SK-N-SH (cell line): ENCODE measurements at regions not wholly inside any gene's neighbourhood (a gene's known extent, or its start where the extent isn't known, plus 50 kb on each side); places are given as distances from the start of the nearest gene placed in this dataset.

Source experiments
- CTCF ChIA-PET: fragments of 300-600, 350-600 bp; formaldehyde crosslinking; extraction: SDS; loops from one replicate; lab custom pipeline; 2021; lab: Yijun Ruan, JAX
- POLR2A ChIA-PET: fragments of 350-600 bp; sonication (Branson Sonifier 250); formaldehyde crosslinking; extraction: SDS; loops from one replicate; lab custom pipeline; 2020; ENCODE audit warnings: antibody characterized with exemption, inconsistent platforms; lab: Yijun Ruan, JAX
- DNase-seq: peaks from one replicate; pipeline ENCODE4 v3.0.0; 2012
- H2AFZ ChIP-seq: fragments of 200-600 bp; sonication (generic); 2 replicates; pipeline ENCODE4 v1.8.1; 2016; ENCODE audit warnings: antibody characterized with exemption, mild to moderate bottlenecking, low read depth
- H3F3A ChIP-seq: fragments of 200-600 bp; sonication (generic); replicated peaks from 2 replicates; pipeline ENCODE3; 2016; ENCODE audit warnings: antibody characterized with exemption, mild to moderate bottlenecking; ENCODE audit not compliant: insufficient read depth
- H3K27ac ChIP-seq, 2 experiments: fragments of 200-500 bp in 1 of 2; fragments of 200-600 bp in 1 of 2; sonication (Bioruptor generic) in 1 of 2; sonication (generic), shearing (Covaris generic) in 1 of 2; 2 replicates each; pipeline versions ENCODE4 v1.5.1 to v1.6.1; 2014 to 2016; ENCODE audit warnings: low read depth in 2 of 2, inconsistent platforms in 1 of 2, low read length in 1 of 2, mild to moderate bottlenecking in 1 of 2, mixed read lengths in 1 of 2
- H3K27me3 ChIP-seq: fragments of 200-600 bp; sonication (generic), shearing (Covaris generic); 2 replicates; pipeline ENCODE4 v1.6.1; 2016; ENCODE audit warnings: mixed run types; ENCODE audit not compliant: insufficient read depth
- H3K36me3 ChIP-seq, 2 experiments: fragments of 200-500 bp in 1 of 2; fragments of 200-600 bp in 1 of 2; sonication (Bioruptor generic) in 1 of 2; sonication (generic) in 1 of 2; replicated peaks in 1 of 2; 2 replicates each; pipeline versions ENCODE3 to v1.5.1; 2014 to 2016; ENCODE audit warnings: low read length in 1 of 2, mild to moderate bottlenecking in 1 of 2; ENCODE audit not compliant: insufficient read depth in 2 of 2, control insufficient read depth in 1 of 2
- H3K4me1 ChIP-seq, 2 experiments: fragments of 200-500 bp in 1 of 2; fragments of 200-600 bp in 1 of 2; sonication (Bioruptor generic) in 1 of 2; sonication (generic), shearing (Covaris generic) in 1 of 2; 2 replicates each; pipeline versions ENCODE4 v1.5.1 to v1.6.1; 2014 to 2016; ENCODE audit warnings: low read depth in 1 of 2, low read length in 1 of 2, mixed run types in 1 of 2; ENCODE audit not compliant: insufficient read depth in 2 of 2, control insufficient read depth in 1 of 2
- H3K4me2 ChIP-seq: fragments of 200-600 bp; sonication (generic), shearing (Covaris generic); 2 replicates; pipeline ENCODE4 v1.6.1; 2017; ENCODE audit warnings: mixed run types
- H3K4me3 ChIP-seq, 2 experiments: fragments of 200-500 bp in 1 of 2; fragments of 200-600 bp in 1 of 2; sonication (Bioruptor generic) in 1 of 2; sonication (generic), shearing (Covaris generic) in 1 of 2; 2 replicates each; pipeline versions ENCODE4 v1.5.1 to v1.8.1; 2014 to 2016; ENCODE audit warnings: low read depth in 2 of 2, inconsistent platforms in 1 of 2, low read length in 1 of 2, mild to moderate bottlenecking in 1 of 2, mixed read lengths in 1 of 2, moderate library complexity in 1 of 2
- H3K79me2 ChIP-seq: fragments of 200-600 bp; sonication (generic); 2 replicates; pipeline ENCODE4 v1.8.1; 2017; ENCODE audit warnings: mild to moderate bottlenecking; ENCODE audit not compliant: insufficient read depth
- H3K9ac ChIP-seq: fragments of 200-600 bp; sonication (generic); 2 replicates; pipeline ENCODE4 v1.6.1; 2017; ENCODE audit warnings: mixed run types
- H3K9me2 ChIP-seq: fragments of 200-600 bp; sonication (generic); 2 replicates; pipeline ENCODE4 v1.6.1; 2017; ENCODE audit warnings: mixed run types
- H3K9me3 ChIP-seq: fragments of 200-600 bp; sonication (generic); 2 replicates; pipeline ENCODE4 v1.6.1; 2017; ENCODE audit warnings: mixed run types, mild to moderate bottlenecking, moderate library complexity
- H4K20me1 ChIP-seq: fragments of 200-600 bp; sonication (generic); 2 replicates; pipeline ENCODE4 v1.6.1; 2017; ENCODE audit warnings: mild to moderate bottlenecking, mixed run types; ENCODE audit not compliant: insufficient read depth
- ELF1 ChIP-seq: IDR thresholded peaks from 2 replicates; pipeline ENCODE4 v1.4.0; 2012
- EP300 ChIP-seq, 2 experiments: IDR thresholded peaks; 2 replicates each; pipeline versions ENCODE4 v1.4.0 to v1.6.1; 2012; ENCODE audit warnings: borderline replicate concordance in 1 of 2, low read depth in 1 of 2, low read length in 1 of 2
- FOSL2 ChIP-seq: IDR thresholded peaks from 2 replicates; pipeline ENCODE4 v1.4.0; 2012; ENCODE audit warnings: low read depth, mild to moderate bottlenecking, moderate library complexity, borderline replicate concordance
- FOXJ3 ChIP-seq: sonication (generic); formaldehyde crosslinking; IDR thresholded peaks from 2 replicates; pipeline ENCODE4 v1.5.1; 2020; ENCODE audit warnings: mild to moderate bottlenecking, missing genetic modification reagents
- FOXM1 ChIP-seq: IDR thresholded peaks from 2 replicates; pipeline ENCODE4 v1.4.0; 2012; ENCODE audit warnings: low read depth, mild to moderate bottlenecking
- GATA2 ChIP-seq: sonication (generic); formaldehyde crosslinking; IDR thresholded peaks from 2 replicates; pipeline ENCODE4 v1.5.0; 2020; ENCODE audit warnings: mild to moderate bottlenecking, missing genetic modification reagents
- IRF3 ChIP-seq: fragments of 150-350 bp; IDR thresholded peaks from 2 replicates; pipeline ENCODE4 v1.6.1; 2016; ENCODE audit warnings: mild to moderate bottlenecking, low read depth, low read length
- JUND ChIP-seq: IDR thresholded peaks from 2 replicates; pipeline ENCODE4 v1.4.0; 2012
- MAX ChIP-seq: IDR thresholded peaks from 2 replicates; pipeline ENCODE4 v1.4.0; 2012; ENCODE audit warnings: low read depth
- MXI1 ChIP-seq: IDR thresholded peaks from 2 replicates; pipeline ENCODE4 v1.6.1; 2012; ENCODE audit warnings: mild to moderate bottlenecking, low read depth, low read length, improper control_type of control experiment
- NRF1 ChIP-seq: IDR thresholded peaks from 2 replicates; pipeline ENCODE4 v1.6.1; 2012; ENCODE audit warnings: low read depth, mild to moderate bottlenecking, low read length
- POLR2AphosphoS5 ChIP-seq: IDR thresholded peaks from 2 replicates; pipeline ENCODE4 v1.6.1; 2012; ENCODE audit warnings: low read depth, low read length
- REST ChIP-seq: IDR thresholded peaks from 2 replicates; pipeline ENCODE4 v1.6.1; 2012; ENCODE audit warnings: mild to moderate bottlenecking, low read depth, low read length, moderate library complexity
- RFX5 ChIP-seq: IDR thresholded peaks from 2 replicates; pipeline ENCODE4 v1.6.1; 2012; ENCODE audit warnings: mild to moderate bottlenecking, improper control_type of control experiment, low read length
- RXRA ChIP-seq: IDR thresholded peaks from 2 replicates; pipeline ENCODE4 v1.4.0; 2012; ENCODE audit warnings: low read depth, mild to moderate bottlenecking, borderline replicate concordance
- SMC3 ChIP-seq: IDR thresholded peaks from 2 replicates; pipeline ENCODE4 v1.6.1; 2012; ENCODE audit warnings: low read depth, low read length, improper control_type of control experiment
- TAF1 ChIP-seq: IDR thresholded peaks from 2 replicates; pipeline ENCODE4 v1.6.1; 2012; ENCODE audit warnings: low read depth, mild to moderate bottlenecking, low read length, moderate library complexity, borderline replicate concordance
- TCF12 ChIP-seq: IDR thresholded peaks from 2 replicates; pipeline ENCODE4 v1.4.0; 2012
- WGBS: methylation state at CpG from one replicate; pipeline ENCODE4 v1.1.6; 2017; ENCODE audit warnings: low lambda C conversion rate; 5-methylcytosine and 5-hydroxymethylcytosine counted together
- TF ChIP-seq, protein P1 (sequence below): IDR thresholded peaks from 2 replicates; pipeline ENCODE4; 2012
- TF ChIP-seq, protein P2 (sequence below): fragments of 150-350 bp; IDR thresholded peaks from 2 replicates; pipeline ENCODE4 v1.6.1; 2017; ENCODE audit warnings: antibody characterized with exemption, low read length, low read depth, borderline replicate concordance
- TF ChIP-seq, protein P3 (sequence below): fragments of 200-600 bp; sonication (generic); IDR thresholded peaks from 2 replicates; pipeline ENCODE4 v1.6.1; 2017; ENCODE audit warnings: antibody characterized with exemption, mild to moderate bottlenecking, moderate library complexity

DNA sequence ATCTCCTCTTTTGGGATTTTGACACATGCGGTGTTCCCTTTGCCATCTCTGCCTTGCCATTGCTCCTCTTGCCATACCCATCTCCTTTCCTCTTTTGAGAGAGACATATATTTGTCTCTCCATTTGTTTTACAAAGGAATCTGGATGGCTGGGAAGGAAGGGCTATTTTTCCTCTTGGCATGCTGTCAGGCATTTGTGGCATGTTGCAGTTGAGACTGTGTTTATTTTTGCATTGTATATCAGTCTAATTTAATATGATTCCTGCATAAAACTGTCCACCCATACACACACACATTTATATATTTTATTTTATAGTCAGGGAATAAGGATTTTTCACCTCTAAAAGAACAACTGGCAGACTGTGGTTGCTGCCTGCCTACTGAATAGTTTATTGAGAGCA, 1105.8 kb upstream of the SEMA6A start:
- no peaks in the 10 kb centered on the region for H3K9me2 ChIP-seq
- TF ChIP-seq GATA2 (CRISPR knock-in tag) (no peak), POLR2AphosphoS5 (no peak), TAF1 (no peak), NRF1 (no peak), MAX (no peak), JUND (no peak), MXI1 (no peak), EP300 (IDR thresholded peaks at IDR 0.05; ENCODE audit: borderline replicate concordance in 1 of 2, low read depth in 1 of 2, low read length in 1 of 2) (no peak), TCF12 (no peak), SMC3 (no peak)
- TF ChIP-seq, protein P1, sequence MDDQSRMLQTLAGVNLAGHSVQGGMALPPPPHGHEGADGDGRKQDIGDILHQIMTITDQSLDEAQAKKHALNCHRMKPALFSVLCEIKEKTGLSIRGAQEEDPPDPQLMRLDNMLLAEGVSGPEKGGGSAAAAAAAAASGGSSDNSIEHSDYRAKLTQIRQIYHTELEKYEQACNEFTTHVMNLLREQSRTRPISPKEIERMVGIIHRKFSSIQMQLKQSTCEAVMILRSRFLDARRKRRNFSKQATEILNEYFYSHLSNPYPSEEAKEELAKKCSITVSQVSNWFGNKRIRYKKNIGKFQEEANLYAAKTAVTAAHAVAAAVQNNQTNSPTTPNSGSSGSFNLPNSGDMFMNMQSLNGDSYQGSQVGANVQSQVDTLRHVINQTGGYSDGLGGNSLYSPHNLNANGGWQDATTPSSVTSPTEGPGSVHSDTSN: no peak
- TF ChIP-seq, protein P2, sequence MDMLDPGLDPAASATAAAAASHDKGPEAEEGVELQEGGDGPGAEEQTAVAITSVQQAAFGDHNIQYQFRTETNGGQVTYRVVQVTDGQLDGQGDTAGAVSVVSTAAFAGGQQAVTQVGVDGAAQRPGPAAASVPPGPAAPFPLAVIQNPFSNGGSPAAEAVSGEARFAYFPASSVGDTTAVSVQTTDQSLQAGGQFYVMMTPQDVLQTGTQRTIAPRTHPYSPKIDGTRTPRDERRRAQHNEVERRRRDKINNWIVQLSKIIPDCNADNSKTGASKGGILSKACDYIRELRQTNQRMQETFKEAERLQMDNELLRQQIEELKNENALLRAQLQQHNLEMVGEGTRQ: no peak
- ChIA-PET POLR2A (no interaction called here), CTCF (no interaction called here)
- no peaks in the 10 kb centered on the region for H3K36me3 ChIP-seq
- no peak overlapping the region for H3K27ac ChIP-seq
- H3K4me2 ChIP-seq: no peak overlapping the region
- 78% methylated on average over 1 of the region's 1 CpG for WGBS
- H3K4me1 ChIP-seq: peaks cover 0 to 5% of the 10 kb centered on the region in 2 experiments; a peak in 2 of 4 replicates
- no peaks in the 10 kb centered on the region for H3K79me2 ChIP-seq
- no peaks in the 10 kb centered on the region for H3K27me3 ChIP-seq
- no peak overlapping the region for H3K9ac ChIP-seq
- no peaks in the 10 kb centered on the region for H3F3A ChIP-seq
- peaks cover 4% of the 10 kb centered on the region; the same call in 1 of the 2 replicates for H3K9me3 ChIP-seq
- no peak for DNase-seq
- H3K4me3 ChIP-seq: no peak overlapping the region
- H2AFZ ChIP-seq: no peak overlapping the region
- no peaks in the 10 kb centered on the region for H4K20me1 ChIP-seq

DNA sequence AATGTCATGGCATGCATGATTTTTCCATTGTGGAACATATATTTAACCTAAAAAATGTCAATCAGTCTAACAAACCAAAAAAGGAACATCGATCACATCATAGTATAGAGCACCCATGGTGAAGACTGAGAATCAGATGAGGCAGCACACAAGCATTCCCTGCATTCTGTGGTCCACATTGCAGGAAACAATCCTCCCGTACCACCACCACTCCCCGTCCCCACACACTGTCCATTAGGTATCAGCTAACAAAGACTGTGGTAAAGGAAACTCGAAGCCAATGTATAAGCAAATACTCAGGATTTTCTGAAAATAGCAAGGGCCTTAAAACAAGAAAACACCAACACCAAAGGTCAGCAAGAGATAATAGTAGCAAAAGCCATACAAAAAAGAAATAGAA, 1104.4 kb upstream of the SEMA6A start:
- Histone ChIP-seq H3K9me2 (no peaks in the 10 kb centered on the region), H3K9me3 (peaks cover 4% of the 10 kb centered on the region; the same call in 1 of the 2 replicates), H3K27me3 (no peaks in the 10 kb centered on the region), H3F3A (no peaks in the 10 kb centered on the region), H4K20me1 (no peaks in the 10 kb centered on the region), H3K79me2 (no peaks in the 10 kb centered on the region), H3K9ac (no peak overlapping the region), H3K4me2 (no peak overlapping the region), H3K4me3 (no peak overlapping the region), H2AFZ (no peak overlapping the region), H3K36me3 (no peaks in the 10 kb centered on the region), H3K27ac (no peak overlapping the region), H3K4me1 (peaks cover 0 to 5% of the 10 kb centered on the region in 2 experiments; a peak in 2 of 4 replicates)
- DNase-seq: no peak
- POLR2A ChIA-PET: no interaction called here
- whole genome bisulfite sequencing: 31% methylated on average over 4 of the region's 4 CpGs
- CTCF ChIA-PET: no interaction called here
- TF ChIP-seq, protein P3, sequence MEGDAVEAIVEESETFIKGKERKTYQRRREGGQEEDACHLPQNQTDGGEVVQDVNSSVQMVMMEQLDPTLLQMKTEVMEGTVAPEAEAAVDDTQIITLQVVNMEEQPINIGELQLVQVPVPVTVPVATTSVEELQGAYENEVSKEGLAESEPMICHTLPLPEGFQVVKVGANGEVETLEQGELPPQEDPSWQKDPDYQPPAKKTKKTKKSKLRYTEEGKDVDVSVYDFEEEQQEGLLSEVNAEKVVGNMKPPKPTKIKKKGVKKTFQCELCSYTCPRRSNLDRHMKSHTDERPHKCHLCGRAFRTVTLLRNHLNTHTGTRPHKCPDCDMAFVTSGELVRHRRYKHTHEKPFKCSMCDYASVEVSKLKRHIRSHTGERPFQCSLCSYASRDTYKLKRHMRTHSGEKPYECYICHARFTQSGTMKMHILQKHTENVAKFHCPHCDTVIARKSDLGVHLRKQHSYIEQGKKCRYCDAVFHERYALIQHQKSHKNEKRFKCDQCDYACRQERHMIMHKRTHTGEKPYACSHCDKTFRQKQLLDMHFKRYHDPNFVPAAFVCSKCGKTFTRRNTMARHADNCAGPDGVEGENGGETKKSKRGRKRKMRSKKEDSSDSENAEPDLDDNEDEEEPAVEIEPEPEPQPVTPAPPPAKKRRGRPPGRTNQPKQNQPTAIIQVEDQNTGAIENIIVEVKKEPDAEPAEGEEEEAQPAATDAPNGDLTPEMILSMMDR: no peak
- TF ChIP-seq NRF1 (no peak), REST (no peak), IRF3 (no peak), ELF1 (no peak), FOXM1 (no peak), FOSL2 (no peak), JUND (no peak), EP300 (IDR thresholded peaks at IDR 0.05; ENCODE audit: borderline replicate concordance in 1 of 2, low read depth in 1 of 2, low read length in 1 of 2) (no peak), RXRA (no peak), RFX5 (no peak), FOXJ3 (CRISPR knock-in tag) (no peak), TCF12 (no peak)
